CD14-positive monocyte (primary cell): ENCODE measurements at regions not wholly inside any gene's neighbourhood (a gene's known extent, or its start where the extent isn't known, plus 50 kb on each side); places are given as distances from the start of the nearest gene placed in this dataset.
"Not testable (repeated sequence)": the region's sequence is repeated elsewhere in the genome, so short reads cannot be mapped to it uniquely, and the experiment has no call there.

Experiments
- DNase-seq, 3 donors: peaks; one replicate each; pipeline ENCODE4 v3.0.0-alpha.2; 2011 to 2022
- H2AFZ ChIP-seq: 2 replicates; pipeline ENCODE4 v1.6.0; 2012; ENCODE audit warnings: mild to moderate bottlenecking, low read depth, low read length, inconsistent platforms; ENCODE audit not compliant: insufficient read depth, poor library complexity, severe bottlenecking
- H3K27ac ChIP-seq, 2 donors: 1 replicate in 1 of 2; 2 replicates in 1 of 2; pipeline ENCODE4 v1.5.1; 2012 to 2013; ENCODE audit warnings: low read length in 2 of 2, control low read depth in 1 of 2, inconsistent platforms in 1 of 2, low read depth in 1 of 2, mild to moderate bottlenecking in 1 of 2
- H3K27me3 ChIP-seq, 2 donors: one replicate each; pipeline versions ENCODE4 v1.6.0 to v1.6.1; 2011 to 2013; ENCODE audit warnings: low read length in 2 of 2; ENCODE audit not compliant: control insufficient read depth in 2 of 2, insufficient read depth in 2 of 2
- H3K36me3 ChIP-seq, 2 donors: replicated peaks in 1 of 2; 1 replicate in 1 of 2; 2 replicates in 1 of 2; pipeline versions ENCODE4 v1.5.1 to v1.6.1; 2012 to 2013; ENCODE audit warnings: low read length in 2 of 2, control low read depth in 1 of 2, inconsistent platforms in 1 of 2, mild to moderate bottlenecking in 1 of 2; ENCODE audit not compliant: insufficient read depth in 2 of 2, control insufficient read depth in 1 of 2
- H3K4me1 ChIP-seq, 2 donors: 1 replicate in 1 of 2; 2 replicates in 1 of 2; pipeline versions ENCODE4 v1.5.1 to v1.6.1; 2012 to 2013; ENCODE audit warnings: low read length in 2 of 2, control low read depth in 1 of 2, inconsistent platforms in 1 of 2, mild to moderate bottlenecking in 1 of 2, moderate library complexity in 1 of 2; ENCODE audit not compliant: insufficient read depth in 2 of 2, control insufficient read depth in 1 of 2
- H3K4me2 ChIP-seq: replicated peaks from 2 replicates; pipeline ENCODE3; 2012; ENCODE audit warnings: low read length, moderate library complexity, mild to moderate bottlenecking; ENCODE audit not compliant: poor library complexity, severe bottlenecking; ENCODE audit errors: extremely low read depth
- H3K4me3 ChIP-seq, 3 experiments: fragments of 200-600 bp in 1 of 3; sonication (generic) in 1 of 3; replicated peaks in 1 of 3; 1 replicate in 2 of 3; 2 replicates in 1 of 3; pipeline ENCODE4 v1.5.1; 2011 to 2013; ENCODE audit warnings: low read length in 3 of 3, mild to moderate bottlenecking in 3 of 3, control low read depth in 2 of 3, low read depth in 2 of 3, inconsistent platforms in 1 of 3, moderate library complexity in 1 of 3
- H3K79me2 ChIP-seq: 2 replicates; pipeline ENCODE4 v1.6.0; 2012; ENCODE audit warnings: mild to moderate bottlenecking, control low read depth, inconsistent platforms, low read length, moderate library complexity; ENCODE audit not compliant: insufficient read depth
- H3K9ac ChIP-seq: 2 replicates; pipeline ENCODE4 v1.6.0; 2017; ENCODE audit warnings: low read length, mild to moderate bottlenecking; ENCODE audit not compliant: insufficient read depth, poor library complexity, severe bottlenecking
- H3K9me3 ChIP-seq, 2 donors: replicated peaks in 1 of 2; 1 replicate in 1 of 2; 2 replicates in 1 of 2; pipeline versions ENCODE4 v1.5.1 to v1.6.1; 2012 to 2013; ENCODE audit warnings: low read length in 2 of 2, control low read depth in 1 of 2; ENCODE audit not compliant: control insufficient read depth in 1 of 2, insufficient read depth in 1 of 2
- H4K20me1 ChIP-seq: 2 replicates; pipeline ENCODE4 v1.6.0; 2012; ENCODE audit warnings: mild to moderate bottlenecking, low read length, control low read depth, moderate library complexity; ENCODE audit not compliant: insufficient read depth
- H3K27ac Mint-ChIP-seq, 7 donors: one replicate each; pipeline ENCODE4 v1.8.0; 2020; ENCODE audit warnings: mild to moderate bottlenecking in 7 of 7, mixed read lengths in 7 of 7, moderate library complexity in 6 of 7, inconsistent platforms in 2 of 7
- H3K27me3 Mint-ChIP-seq, 3 donors: one replicate each; pipeline ENCODE4 v1.8.0; 2021 to 2022; ENCODE audit warnings: low read depth in 3 of 3, mild to moderate bottlenecking in 3 of 3, mixed read lengths in 3 of 3, moderate library complexity in 3 of 3, inconsistent platforms in 1 of 3
- H3K36me3 Mint-ChIP-seq, 2 donors: one replicate each; pipeline ENCODE4 v1.8.0; 2020; ENCODE audit warnings: mixed read lengths in 2 of 2, inconsistent platforms in 1 of 2, mild to moderate bottlenecking in 1 of 2
- H3K4me1 Mint-ChIP-seq: one replicate; pipeline ENCODE4 v1.8.0; 2020; ENCODE audit warnings: mild to moderate bottlenecking, mixed read lengths
- H3K4me3 Mint-ChIP-seq, 2 donors: one replicate each; pipeline ENCODE4 v1.8.0; 2020; ENCODE audit warnings: mild to moderate bottlenecking in 2 of 2, mixed read lengths in 2 of 2, moderate library complexity in 1 of 2
- H3K9me3 Mint-ChIP-seq, 7 donors: one replicate each; pipeline ENCODE4 v1.8.0; 2020 to 2022; ENCODE audit warnings: mixed read lengths in 7 of 7, mild to moderate bottlenecking in 6 of 7, moderate library complexity in 6 of 7, inconsistent platforms in 2 of 7
- WGBS: methylation state at CpG from one replicate; pipeline ENCODE4 v1.1.5; 2013; ENCODE audit warnings: missing lambda C conversion rate; ENCODE audit not compliant: insufficient coverage; 5-methylcytosine and 5-hydroxymethylcytosine counted together
- intact Hi-C, 2 donors: fragments of 100-400 bp; cut with micrococcal nuclease; formaldehyde crosslinking; loops; one replicate each; pipeline versions ENCODE4 v1.15.0 to v1.15.1; 2023
- TF ChIP-seq, protein P1 (sequence below): fragments of 200-600 bp; IDR thresholded peaks from one replicate; pipeline ENCODE4 v1.8.0; 2022; ENCODE audit warnings: antibody characterized with exemption, mild to moderate bottlenecking

DNA sequence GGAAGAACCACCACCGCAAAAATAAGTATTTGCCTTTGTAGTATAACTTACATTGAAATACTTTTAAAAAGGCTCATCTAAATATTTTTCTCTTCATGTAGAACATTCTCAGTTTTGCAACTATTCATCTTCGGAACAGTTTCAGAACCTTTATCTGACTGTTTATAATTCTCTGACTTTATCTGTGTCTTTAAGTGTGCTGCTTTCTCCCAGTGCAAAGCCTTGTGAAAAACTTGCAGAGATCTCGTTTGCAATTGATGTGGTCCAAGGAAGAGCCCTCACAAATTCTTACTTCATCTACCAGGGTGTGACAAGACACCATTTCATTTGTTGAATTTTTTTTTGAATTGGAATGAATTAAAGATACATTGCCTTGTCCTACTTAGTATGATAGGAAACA, 186.4 kb downstream of the DKK1 start:
- Histone ChIP-seq H3K4me2 (no peak overlapping the region), H3K4me3 (no peak overlapping the region), H3K27me3 (no peaks in the 10 kb centered on the region), H3K36me3 (no peaks in the 10 kb centered on the region), H2AFZ (no peak overlapping the region), H3K9me3 (peaks cover 17 to 23% of the 10 kb centered on the region in 2 donors), H3K27ac (no peak overlapping the region), H3K4me1 (no peaks in the 10 kb centered on the region), H3K9ac (no peak overlapping the region), H4K20me1 (no peaks in the 10 kb centered on the region), H3K79me2 (no peaks in the 10 kb centered on the region)
- H3K9me3 Mint-ChIP-seq = peaks cover 9 to 27% (median 21%) of the 10 kb centered on the region in 7 donors
- H3K4me1 Mint-ChIP-seq = no peaks in the 10 kb centered on the region
- H3K27ac Mint-ChIP-seq = no peak overlapping the region
- peaks cover 0 to 2% (median 0%) of the 10 kb centered on the region in 3 donors for H3K27me3 Mint-ChIP-seq
- WGBS = 100% methylated on average over 1 of the region's 3 CpGs
- TF ChIP-seq, protein P1, sequence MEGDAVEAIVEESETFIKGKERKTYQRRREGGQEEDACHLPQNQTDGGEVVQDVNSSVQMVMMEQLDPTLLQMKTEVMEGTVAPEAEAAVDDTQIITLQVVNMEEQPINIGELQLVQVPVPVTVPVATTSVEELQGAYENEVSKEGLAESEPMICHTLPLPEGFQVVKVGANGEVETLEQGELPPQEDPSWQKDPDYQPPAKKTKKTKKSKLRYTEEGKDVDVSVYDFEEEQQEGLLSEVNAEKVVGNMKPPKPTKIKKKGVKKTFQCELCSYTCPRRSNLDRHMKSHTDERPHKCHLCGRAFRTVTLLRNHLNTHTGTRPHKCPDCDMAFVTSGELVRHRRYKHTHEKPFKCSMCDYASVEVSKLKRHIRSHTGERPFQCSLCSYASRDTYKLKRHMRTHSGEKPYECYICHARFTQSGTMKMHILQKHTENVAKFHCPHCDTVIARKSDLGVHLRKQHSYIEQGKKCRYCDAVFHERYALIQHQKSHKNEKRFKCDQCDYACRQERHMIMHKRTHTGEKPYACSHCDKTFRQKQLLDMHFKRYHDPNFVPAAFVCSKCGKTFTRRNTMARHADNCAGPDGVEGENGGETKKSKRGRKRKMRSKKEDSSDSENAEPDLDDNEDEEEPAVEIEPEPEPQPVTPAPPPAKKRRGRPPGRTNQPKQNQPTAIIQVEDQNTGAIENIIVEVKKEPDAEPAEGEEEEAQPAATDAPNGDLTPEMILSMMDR = no peak
- DNase-seq = no peak
- intact Hi-C loops = no loop called here
- H3K4me3 Mint-ChIP-seq = no peak overlapping the region
- H3K36me3 Mint-ChIP-seq = no peaks in the 10 kb centered on the region

DNA sequence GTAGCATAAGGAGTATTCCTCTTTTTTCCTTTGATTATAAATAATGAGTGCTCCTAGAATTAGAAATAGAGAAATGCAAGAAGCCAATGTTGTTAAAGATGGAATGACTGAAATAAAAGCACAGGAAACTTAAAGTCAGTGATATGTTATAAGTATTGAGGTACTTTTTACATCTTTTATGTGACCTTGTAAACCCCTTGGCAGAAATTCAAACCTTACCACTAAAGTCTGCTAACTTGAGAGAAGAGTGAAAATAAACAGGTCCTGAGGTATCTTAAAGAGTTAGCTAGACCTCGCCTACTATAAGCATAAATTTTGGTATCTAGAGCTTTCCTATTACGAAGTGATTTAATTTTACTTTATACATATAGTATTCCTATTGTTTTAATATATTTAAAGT, 188.2 kb downstream of the DKK1 start:
- H3K27ac ChIP-seq = no peak overlapping the region
- H3K36me3 ChIP-seq = no peaks in the 10 kb centered on the region
- peaks cover 17 to 23% of the 10 kb centered on the region in 2 donors for H3K9me3 ChIP-seq
- H3K27ac Mint-ChIP-seq = no peak overlapping the region
- H3K4me3 ChIP-seq = no peak overlapping the region
- intact Hi-C loops = no loop called here
- no peaks in the 10 kb centered on the region for H4K20me1 ChIP-seq
- no peak for DNase-seq
- no peak overlapping the region for H3K4me3 Mint-ChIP-seq
- no peaks in the 10 kb centered on the region for H3K36me3 Mint-ChIP-seq
- H3K4me1 Mint-ChIP-seq = no peaks in the 10 kb centered on the region
- peaks cover 0 to 2% (median 0%) of the 10 kb centered on the region in 3 donors for H3K27me3 Mint-ChIP-seq
- WGBS = no CpG with 5 or more reads among the region's 2 CpGs
- no peaks in the 10 kb centered on the region for H3K27me3 ChIP-seq
- peaks cover 9 to 33% (median 21%) of the 10 kb centered on the region in 7 donors for H3K9me3 Mint-ChIP-seq
- no peak overlapping the region for H3K9ac ChIP-seq
- H3K4me1 ChIP-seq = no peaks in the 10 kb centered on the region
- H3K4me2 ChIP-seq = no peak overlapping the region
- no peak overlapping the region for H2AFZ ChIP-seq
- no peaks in the 10 kb centered on the region for H3K79me2 ChIP-seq
- TF ChIP-seq, protein P1 = no peak

DNA sequence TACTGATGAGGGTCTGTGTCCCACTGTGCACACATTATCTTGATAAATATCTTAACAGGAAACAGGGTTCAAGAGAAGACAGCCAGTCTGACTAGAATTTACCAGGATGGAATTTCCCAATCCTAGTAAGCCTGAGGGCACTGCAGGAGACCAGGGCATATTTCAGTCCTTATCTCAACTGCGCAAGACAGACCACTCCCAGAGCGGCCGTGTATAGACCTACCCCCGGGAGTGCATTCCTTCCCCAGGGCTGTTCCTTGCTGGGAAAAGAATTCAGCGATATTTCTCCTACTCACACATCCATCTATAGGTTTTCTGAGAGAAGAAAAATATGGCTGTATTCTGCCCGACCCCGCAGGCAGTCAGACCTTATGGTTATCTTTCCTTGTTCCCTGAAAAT, 191.3 kb downstream of the DKK1 start:
- DNase-seq, H3K4me1 Mint-ChIP-seq, H4K20me1 ChIP-seq, H3K27ac ChIP-seq, H3K27me3 ChIP-seq, H3K27me3 Mint-ChIP-seq, H3K4me3 Mint-ChIP-seq, H3K4me2 ChIP-seq, H2AFZ ChIP-seq, H3K79me2 ChIP-seq, H3K36me3 ChIP-seq, H3K36me3 Mint-ChIP-seq, H3K4me3 ChIP-seq, H3K27ac Mint-ChIP-seq, H3K9ac ChIP-seq, intact Hi-C loops, H3K4me1 ChIP-seq: not testable (repeated sequence)
- 83% methylated on average over 1 of the region's 7 CpGs for WGBS
- H3K9me3 ChIP-seq = peaks cover 7 to 13% of the 10 kb centered on the region in 2 donors
- H3K9me3 Mint-ChIP-seq = peaks cover 12 to 24% (median 17%) of the 10 kb centered on the region in 7 donors
